RKO (cell line): ENCODE measurements at regions not wholly inside any gene's neighbourhood (a gene's known extent, or its start where the extent isn't known, plus 50 kb on each side); places are given as distances from the start of the nearest gene placed in this dataset.
"Not testable (repeated sequence)": the region's sequence is repeated elsewhere in the genome, so short reads cannot be mapped to it uniquely, and the experiment has no call there.

ENCODE experiments used
- DNase-seq: peaks from one replicate; pipeline ENCODE4 v3.0.0-alpha.2; 2016; ENCODE audit warnings: low spot score

DNA sequence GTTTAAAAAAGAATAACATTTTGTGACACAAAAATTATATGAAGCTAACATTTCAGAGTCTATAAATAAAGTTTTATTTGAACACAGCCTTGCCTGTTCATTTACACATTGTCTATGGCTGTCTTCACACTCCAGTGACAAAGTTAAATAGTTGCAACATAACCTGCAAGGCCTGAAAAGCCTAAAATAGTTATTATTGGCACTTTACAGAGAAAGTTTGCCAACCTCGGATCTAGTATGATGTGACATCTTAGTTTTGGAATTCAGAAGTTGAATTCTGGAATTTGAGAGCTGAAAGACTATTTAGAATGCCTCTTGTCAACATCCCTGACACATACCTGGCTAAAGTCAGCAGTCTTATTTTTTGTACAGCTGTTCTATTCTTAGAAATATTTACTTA lies 68.3 kb downstream of the DYRK2 start:
- no peak for DNase-seq

DNA sequence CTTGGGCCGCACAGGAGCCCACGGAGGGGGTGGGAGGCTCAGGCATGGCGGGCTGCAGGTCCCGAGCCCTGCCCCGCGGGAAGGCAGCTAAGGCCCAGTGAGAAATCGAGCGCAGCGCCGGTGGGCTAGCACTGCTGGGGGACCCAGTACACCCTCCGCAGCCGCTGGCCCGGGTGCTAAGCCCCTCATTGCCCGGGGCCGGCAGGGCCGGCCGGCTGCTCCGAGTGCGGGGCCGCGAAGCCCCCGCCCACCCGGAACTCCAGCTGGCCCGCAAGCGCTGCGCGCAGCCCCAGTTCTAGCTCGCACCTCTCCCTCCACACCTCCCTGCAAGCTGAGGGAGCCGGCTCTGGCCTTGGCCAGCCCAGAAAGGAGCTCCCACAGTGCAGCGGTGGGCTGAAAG lies 70.8 kb downstream of the DYRK2 start:
- not testable (repeated sequence) for DNase-seq

DNA sequence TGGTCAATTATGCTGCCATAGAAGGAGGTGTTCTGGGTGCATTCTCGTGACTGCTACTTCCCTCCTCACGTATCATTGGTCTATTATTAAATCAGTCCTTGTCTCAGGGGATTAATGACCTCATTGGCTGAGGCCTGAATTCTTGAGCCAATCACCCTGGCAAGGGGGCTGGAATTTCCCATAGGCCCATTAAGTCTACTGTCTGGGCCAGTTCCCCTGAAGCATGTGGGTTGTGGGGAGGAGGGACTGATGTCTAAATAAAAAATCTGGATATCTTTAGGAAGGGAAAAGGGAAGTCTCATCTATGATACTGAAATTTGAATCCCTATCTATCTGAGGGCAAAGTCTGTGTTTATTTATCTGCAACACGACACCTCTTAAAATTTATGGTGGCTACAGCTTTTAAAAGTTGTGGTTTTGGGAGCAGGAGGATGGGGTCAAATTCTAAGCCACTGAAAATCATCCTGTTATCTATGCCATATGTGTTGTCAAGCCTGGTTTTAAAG lies 71.9 kb downstream of the DYRK2 start:
- no peak for DNase-seq

DNA sequence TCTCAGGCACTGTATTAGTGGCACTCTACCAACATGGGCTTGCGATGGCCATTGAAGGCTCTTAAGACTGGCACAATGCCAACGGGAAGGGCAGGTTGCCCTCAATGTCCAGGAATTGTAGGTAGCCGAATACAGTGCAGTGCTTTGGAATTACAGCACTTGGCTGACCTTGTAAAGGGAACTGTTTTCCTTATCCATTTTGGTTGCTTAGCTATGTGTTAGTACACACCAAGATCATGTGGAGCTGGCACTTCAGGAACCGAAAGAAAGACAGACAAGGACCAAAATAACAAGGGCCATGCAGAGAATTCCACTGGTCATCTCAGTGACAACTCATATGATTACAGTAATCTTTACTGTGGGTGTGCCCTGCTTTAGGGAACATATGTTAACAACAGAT lies 72.7 kb downstream of the DYRK2 start:
- no peak for DNase-seq

DNA sequence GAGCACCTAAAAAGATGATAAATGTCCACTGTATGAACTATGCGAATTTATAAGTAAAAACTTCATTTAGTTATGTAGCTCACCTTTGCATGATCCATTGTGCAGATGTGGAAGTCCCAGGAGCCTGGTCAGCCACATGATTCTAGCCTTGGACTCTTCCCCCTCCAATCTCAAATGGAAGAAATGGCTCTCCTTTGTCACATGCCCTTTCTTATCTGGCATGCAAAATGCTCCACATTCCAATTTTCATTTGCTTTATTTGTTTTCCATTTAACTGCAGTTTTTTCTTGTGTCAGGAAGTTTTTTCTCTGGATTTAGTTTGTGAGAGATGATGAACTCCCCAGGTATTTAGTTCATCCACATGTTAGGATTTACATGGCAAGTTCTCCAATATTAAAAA lies 73.8 kb downstream of the DYRK2 start:
- no peak for DNase-seq

DNA sequence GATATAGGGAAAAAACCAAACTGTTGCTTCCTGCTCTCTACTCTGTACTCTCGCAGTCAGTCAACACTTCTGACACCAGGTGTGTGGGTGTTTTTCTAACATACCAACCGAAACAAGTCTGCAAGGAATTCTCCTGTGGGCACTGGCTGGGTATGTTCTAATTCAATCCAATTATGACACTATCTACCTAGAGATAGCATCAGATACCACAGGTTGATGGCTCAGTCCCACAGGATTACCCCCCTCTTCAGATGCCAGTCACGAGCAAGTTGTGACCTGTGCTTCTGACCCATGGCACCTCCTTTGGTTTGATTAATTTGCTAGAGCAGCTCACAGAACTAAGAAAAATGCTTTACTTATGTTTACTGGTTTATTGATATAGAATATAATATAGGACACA lies 78.3 kb downstream of the DYRK2 start:
- DNase-seq = no peak

DNA sequence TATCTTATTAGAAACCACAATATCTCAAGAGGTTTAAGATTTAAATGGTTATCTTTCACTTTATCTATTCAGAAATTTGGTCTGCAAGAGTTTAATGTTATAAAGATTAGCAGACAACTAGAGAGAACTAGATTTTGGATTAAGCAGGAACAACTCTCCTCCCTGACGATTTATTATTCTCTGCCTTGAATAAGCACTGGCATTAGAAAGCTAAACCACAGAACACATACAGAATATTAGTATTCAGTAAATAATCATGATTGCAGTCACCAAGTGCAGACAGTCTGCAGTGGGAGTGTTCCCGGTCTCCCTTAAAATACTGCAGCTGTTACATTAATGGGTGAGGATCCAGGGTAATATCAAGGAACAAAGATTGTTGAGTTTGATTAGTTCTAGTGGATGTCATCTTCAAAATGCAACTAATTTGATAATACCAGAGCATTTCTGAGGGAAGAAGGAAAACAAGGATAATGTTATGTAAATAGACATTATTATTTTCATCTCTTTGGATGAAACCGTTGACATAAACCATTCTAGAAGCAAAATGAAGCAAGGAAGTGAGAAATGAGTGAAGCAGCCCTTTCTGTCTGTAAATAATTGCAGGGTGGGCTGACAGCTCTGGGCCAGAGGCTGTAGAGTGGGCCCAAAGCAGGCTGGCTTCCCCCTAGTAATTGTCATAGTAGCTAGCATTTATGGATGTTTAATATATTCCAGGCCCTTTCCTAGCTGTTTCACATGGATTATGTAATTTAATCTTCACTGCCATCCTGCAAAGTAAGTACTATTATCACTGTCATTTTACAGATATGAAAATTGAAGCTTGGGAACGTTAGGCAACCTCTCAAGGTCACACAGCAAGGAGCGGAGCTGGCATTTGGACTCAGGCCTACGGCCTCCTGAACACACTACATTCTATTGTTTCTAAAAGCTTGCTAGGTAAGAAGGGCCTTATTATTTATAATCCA lies 79.4 kb downstream of the DYRK2 start:
- DNase-seq = no peak

DNA sequence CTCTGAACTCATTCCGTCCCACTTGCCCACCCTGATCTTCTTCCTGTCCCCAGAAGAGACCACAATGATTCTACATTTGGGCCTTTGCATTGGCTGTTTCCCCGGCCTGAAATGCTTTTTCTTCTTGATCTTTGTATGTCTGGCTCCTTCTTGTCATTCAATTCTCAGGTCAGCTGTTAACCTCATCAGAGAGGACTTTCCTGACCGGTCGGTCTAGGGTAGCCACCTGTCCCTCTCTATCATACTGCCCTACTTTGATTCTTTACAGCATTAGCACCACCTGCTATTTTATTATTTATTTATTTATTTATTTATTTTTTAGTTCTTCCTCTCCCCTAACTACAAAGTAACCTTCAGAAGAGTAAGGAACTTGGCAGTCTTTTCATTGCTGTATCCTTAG lies 84.3 kb downstream of the DYRK2 start:
- DNase-seq = no peak

DNA sequence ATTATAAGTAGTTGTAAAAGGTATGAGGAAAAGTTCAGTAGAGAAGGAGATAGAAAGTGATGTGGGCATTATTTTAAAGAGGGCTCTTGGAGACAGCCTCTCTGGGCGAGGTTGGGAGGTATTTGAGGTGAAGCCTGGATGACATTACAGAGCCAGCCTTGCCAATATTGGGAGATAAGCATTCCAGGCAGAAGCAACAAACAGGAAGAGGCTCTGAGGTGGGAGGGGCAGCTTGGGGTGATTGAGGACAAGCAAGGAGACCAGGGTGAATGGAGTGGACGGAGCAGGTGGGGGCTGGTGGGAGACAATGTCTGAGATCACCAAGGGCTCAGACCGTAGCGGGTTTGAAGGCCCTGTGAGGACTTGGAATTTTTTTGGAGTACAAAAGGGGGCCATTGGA lies 87.3 kb downstream of the DYRK2 start:
- no peak for DNase-seq

DNA sequence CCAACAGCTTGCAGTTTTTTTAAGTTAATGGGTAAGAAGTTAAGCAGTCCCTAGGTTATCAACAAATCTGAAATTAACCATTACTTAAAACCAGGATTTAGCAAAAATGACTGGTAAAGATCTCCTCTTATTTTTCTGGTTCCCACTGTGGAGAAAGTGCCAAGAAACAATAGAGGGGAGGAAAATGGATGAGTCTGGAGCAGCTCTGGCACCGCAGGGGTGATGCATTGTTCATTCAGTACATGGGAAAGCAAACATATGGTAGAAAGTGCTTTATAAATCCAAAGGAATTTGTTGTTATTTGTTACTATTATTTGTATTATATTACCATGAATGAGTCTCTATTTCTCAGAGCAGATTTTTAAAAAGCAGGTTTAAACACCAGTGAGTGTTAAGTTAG lies 92.2 kb downstream of the DYRK2 start:
- DNase-seq = no peak

DNA sequence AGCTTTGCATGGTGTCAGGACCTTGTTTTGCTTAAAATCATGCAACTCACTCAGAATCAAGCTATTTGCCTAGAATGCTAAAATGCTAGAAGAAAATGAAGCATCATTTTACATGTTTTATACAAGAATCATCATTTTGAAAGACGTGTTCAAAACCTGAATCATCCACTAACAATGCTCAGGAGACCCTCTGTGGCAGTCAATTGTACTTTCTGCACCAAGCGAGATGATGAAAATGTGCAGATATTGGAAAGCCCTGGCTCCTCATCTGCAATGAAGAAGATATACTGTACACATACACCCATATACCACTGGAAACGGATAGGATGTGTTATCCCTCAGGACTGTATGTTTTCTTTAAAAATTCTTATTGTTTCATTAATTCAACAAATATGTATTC lies 92.7 kb downstream of the DYRK2 start:
- no peak for DNase-seq

DNA sequence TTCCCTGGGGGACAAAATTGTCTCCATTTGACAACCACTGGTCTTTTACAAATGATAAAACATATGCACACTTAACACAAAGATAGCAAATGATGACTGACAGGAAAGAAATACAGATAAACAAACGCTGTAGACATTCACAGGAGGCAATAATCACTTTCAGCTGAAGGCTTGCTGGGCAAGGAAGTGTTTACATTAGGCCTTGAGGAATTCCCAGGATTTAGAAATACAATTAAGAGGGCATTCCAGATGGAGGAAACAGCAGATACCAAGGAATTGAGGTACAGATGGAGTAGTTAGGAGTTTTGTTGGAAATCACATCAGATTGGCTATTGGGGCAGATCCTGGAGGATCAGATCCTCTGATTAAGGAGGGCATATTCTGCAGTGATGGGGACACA lies 93.9 kb downstream of the DYRK2 start:
- DNase-seq = no peak

DNA sequence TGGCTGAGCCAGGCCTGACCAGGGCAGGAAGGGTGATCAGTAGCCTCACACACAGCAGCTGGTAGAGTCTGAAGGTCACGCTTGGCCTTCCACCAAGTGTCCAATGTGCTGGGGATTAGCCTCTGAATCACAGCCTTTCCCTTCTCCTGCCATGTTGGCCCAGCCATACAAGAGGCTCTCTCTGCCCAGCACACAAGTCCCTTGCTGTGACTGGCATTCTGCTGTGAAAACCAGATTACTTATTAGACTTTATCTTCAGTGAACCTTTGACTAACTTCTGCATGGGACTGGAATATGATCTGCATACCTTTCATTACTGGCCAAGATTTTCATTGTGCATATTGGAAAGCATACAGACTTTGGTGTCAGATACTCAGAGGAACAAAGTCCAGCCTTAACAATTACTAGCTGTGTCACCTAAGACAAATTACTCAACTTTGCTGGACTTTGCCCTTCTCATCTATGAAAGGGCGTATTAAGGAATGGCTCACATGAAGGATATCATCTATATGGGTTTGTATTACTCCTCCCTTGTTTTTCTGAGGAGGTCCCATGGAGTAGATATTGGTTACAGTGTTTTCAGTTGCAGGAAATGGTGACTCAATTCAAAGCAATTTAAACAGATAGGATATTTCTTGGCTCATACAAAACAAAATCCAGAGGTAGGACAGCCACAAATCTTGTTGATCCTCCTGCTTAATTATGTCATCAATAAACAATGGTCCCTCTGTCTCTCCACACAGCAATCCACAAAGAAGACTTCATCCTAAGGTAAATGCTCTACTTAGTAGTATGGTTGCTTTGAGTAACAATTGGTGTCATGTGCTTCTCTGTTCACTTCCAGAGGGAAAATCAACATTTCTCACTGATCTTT lies 99.6 kb downstream of the DYRK2 start:
- peak; percentile 39 for DNase-seq

DNA sequence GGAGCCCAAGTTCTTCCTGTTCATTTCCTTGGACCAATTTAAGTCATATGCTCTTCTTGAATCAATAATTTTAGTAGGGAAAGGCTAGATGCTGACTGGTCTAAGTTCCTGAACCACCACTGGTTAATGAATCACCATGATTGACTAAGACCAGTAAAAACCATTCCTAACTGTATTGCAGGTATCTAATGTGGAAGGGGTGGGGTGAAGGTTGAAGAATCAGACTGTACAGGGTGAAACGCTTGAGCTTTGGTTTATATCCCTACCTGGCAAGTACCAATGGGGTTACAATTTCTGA lies 100.1 kb downstream of the DYRK2 start:
- DNase-seq = no peak

DNA sequence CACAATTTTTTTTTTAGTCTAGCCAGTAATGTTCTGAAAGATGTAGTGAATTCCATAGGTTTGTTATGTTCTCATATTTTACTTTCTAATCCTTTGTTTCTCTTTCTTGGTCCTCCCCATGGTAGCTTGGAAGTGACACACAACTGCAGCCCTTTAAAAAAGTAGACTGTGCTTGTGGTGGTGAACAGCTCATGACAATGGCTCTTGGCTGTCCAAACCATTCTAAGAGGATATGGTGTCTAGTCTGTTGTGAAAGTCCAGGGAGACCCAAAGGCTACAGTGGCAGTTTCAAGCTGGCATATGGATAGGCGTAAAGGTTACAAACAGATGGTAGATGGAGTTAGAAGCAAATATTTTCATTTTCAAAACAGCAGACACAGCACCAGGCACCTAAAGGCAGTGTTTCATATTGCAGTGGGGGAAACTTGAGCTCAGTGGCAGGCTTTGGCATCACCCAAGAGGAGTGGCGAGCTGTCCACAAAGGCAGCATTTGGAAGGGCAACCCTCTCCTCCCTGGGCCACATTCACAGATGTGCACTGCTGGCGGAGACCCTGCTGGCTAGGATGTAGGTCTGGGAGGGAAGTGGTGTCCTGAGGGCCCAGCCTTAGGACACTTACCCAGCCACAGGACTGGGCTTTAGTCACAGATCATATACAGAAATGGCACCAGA lies 102.1 kb downstream of the DYRK2 start:
- DNase-seq = no peak

DNA sequence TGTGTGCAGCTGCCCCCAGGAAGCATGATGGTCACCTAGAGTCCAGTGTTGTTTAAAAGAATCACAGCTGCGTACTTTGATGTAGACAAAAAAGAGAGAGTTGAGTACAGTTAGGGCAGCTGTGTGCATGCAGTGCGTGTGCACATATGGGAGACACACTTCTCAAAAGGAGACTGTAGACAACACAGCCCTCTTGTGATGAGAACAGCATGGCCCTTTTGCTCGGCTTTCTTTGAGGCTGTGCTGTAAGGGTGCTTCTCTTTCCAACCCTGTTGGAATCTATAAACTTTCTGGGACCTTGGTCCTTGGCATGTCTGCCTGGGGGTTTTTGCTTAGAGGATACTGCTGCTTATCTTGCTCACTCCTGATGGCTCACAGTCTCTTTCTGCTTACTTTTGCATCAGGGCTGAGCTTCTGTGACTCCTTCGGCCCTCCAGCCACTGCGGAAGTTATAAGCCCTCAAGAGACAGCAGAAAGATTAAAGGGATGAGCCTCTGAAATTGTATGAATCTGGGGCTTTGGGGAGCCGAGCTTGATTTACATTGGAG lies 102.9 kb downstream of the DYRK2 start:
- no peak for DNase-seq

DNA sequence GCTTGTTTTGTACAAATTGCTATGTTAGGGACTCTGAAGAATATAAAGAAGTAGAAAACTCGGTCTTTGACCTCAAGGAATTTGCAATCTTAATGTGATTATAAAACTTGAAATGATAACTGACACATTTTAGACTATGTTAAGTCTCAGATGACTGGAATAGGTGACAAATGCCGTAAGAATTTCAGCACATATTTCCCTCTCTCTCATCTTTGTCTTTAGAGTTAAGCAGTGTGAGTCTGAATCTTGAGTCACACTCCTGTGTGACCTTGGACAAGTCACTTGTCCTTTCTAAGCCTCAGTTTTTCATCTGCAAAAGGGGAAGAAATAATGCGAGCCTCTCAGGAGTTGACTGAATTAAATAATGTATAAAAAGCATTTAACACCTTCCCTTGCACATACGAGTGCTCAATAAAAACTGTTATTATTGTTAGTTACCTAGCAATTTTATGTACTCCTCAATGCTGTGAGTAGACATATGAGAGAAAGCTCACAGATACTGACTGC lies 103.7 kb downstream of the DYRK2 start:
- peak; percentile 64 for DNase-seq

DNA sequence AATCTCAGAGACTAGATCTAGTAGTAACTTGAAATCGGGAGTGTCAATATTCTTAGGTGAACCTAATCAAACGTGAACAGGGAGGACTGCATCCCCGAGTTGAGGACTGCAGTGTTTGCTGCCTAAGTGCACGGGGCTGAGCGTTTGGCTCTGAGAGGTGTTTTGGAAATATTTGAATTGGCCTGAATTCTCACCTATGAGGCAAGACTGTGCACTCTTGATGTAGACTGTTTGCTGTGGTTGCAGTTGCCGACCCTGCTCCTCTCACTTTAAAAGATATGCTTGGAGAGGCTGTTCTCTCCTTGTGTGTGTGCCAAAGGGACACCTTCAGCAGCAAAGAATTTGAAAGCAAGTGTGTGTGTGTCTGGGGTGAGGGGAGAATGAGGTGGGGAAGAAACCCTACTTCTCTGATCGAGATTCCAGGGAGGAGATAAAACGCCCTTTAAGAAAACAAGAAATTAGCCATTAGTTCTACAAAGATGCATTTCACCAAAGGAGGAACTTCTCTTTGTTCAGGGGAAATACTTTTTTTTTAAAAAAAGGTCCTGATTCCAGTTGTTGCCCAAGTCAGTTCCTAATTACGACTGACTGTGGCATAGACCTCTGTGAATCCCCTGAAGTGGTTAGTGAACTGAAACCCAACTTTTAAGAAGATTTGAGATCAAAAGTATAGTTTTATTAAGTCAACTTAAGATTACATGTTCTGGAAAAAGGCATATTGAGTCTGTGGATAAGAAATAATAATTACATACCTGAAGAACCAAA lies 106.6 kb downstream of the DYRK2 start:
- no peak for DNase-seq

DNA sequence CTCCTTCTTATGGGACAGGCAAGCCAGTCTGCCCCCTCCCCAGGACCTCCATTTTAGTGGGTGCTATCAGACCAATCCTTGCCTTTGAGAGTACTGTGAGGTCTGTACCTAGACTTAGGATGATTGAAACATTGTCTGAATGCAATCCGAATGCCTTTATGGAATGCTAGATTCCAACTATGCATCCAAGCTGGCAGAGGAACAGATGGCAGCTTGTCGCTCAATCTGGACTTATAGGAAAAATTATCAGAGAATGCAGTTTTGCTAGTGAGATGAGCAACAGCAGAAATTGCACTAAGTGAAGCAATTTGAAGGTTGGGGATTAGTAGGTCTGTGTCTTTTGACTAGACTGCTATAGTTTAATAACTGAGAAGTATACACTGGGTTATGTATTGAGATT lies 109.1 kb downstream of the DYRK2 start:
- no peak for DNase-seq

DNA sequence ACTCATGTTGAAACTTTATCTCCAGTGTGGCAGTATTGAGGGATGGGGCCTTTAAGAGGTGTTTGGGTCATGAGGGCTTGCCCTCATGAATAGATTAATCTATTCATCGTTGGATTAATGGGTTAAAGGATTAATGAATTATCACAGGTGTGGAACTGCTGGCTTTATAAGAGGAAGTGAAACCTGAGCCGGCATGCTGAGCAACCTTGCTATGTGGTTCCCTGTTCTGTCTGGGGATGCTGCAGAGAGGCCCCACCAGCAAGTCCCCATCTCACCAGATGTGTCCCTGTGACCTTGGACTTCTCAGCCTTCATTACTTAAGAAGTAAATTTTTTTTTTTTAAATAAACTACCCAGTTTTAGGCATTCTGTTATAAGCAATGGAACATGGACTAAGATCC lies 109.6 kb downstream of the DYRK2 start:
- no peak for DNase-seq

DNA sequence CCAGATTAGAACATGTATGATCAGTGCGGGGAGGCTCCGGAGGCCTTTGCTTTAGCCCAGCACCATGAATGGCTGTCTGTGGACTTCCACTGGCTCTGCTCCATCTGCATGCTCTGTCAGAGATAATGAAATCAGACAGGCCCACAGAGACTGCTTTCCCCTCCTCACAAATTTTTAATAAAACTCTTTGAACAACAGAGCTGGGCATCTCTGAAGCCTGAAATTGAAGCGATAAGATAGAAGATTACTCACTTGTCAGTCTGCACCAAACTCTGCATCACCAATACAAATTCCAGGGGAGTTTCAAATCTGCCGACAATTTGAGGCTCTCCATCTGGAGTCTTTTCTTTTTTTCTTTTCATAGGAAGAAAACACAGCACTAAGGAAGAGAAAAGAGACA lies 110.0 kb downstream of the DYRK2 start:
- DNase-seq = no peak
